HG03439 (cell line): ENCODE measurements at regions not wholly inside any gene's neighbourhood (a gene's known extent, or its start where the extent isn't known, plus 50 kb on each side); places are given as distances from the start of the nearest gene placed in this dataset.

ENCODE experiments used
- ATAC-seq: cut with Tn5 transposase; IDR thresholded peaks from one replicate; pipeline ENCODE4 v1.9.1; 2021; ENCODE audit warnings: mild to moderate bottlenecking, moderate library complexity; ENCODE audit not compliant: unreplicated experiment

GRCh38 chr3:180092889-180093288, 56.2 kb upstream of the PEX5L start:
- no peak for ATAC-seq

- no peak for ATAC-seq
Observed at GRCh38 chr3:180093535-180093934, 56.8 kb upstream of the PEX5L start.

- ATAC-seq: no peak
Observed at GRCh38 chr3:180097626-180098025, 60.9 kb upstream of the PEX5L start.

- no peak for ATAC-seq
Observed at GRCh38 chr3:180102134-180102533, 65.4 kb upstream of the PEX5L start.

GRCh38 chr3:180102604-180103003, 65.9 kb upstream of the PEX5L start:
- ATAC-seq: no peak

- no peak for ATAC-seq
Observed at GRCh38 chr3:180116203-180116602, 79.5 kb upstream of the PEX5L start.

- no peak for ATAC-seq
Observed at GRCh38 chr3:180116658-180117057, 79.9 kb upstream of the PEX5L start.

- ATAC-seq: no peak
Observed at GRCh38 chr3:180117381-180118163, 80.8 kb upstream of the PEX5L start.

GRCh38 chr3:180119567-180119966, 82.8 kb upstream of the PEX5L start:
- no peak for ATAC-seq

- no peak for ATAC-seq
Observed at GRCh38 chr3:180123928-180124327, 87.2 kb upstream of the PEX5L start.

GRCh38 chr3:180131169-180131568, 94.4 kb upstream of the PEX5L start:
- ATAC-seq: no peak

- no peak for ATAC-seq
Observed at GRCh38 chr3:180135101-180135500, 98.4 kb upstream of the PEX5L start.

- no peak for ATAC-seq
Observed at GRCh38 chr3:180138871-180139270, 102.1 kb upstream of the PEX5L start.

- ATAC-seq: no peak
Observed at GRCh38 chr3:180142041-180142440, 105.3 kb upstream of the PEX5L start.

GRCh38 chr3:180142472-180142871, 105.7 kb upstream of the PEX5L start:
- ATAC-seq: no peak

- no peak for ATAC-seq
Observed at GRCh38 chr3:180161770-180162169, 125.0 kb upstream of the PEX5L start.

- no peak for ATAC-seq
Observed at GRCh38 chr3:180175572-180175971, 138.8 kb upstream of the PEX5L start.

- ATAC-seq: no peak
Observed at GRCh38 chr3:180176059-180176458, 139.3 kb upstream of the PEX5L start.

- ATAC-seq: no peak
Observed at GRCh38 chr3:180177255-180177654, 140.5 kb upstream of the PEX5L start.

- no peak for ATAC-seq
Observed at GRCh38 chr3:180179562-180179961, 142.8 kb upstream of the PEX5L start.

GRCh38 chr3:180180795-180181194, 144.1 kb upstream of the PEX5L start:
- no peak for ATAC-seq

- no peak for ATAC-seq
Observed at GRCh38 chr3:180181387-180181786, 144.7 kb upstream of the PEX5L start.

GRCh38 chr3:180183346-180183745, 146.6 kb upstream of the PEX5L start:
- ATAC-seq: no peak
